ENCODE measurements at regions not wholly inside any gene's neighbourhood (a gene's known extent, or its start where the extent isn't known, plus 50 kb on each side); places are given as distances from the start of the nearest gene placed in this dataset.
"Not testable (repeated sequence)": the region's sequence is repeated elsewhere in the genome, so short reads cannot be mapped to it uniquely, and the experiment has no call there.

- no peak for ATAC-seq
Observed at GRCh38 chr6:169378620-169379381, 125.2 kb upstream of the THBS2 start.

- no peak for ATAC-seq
Observed at GRCh38 chr6:169376458-169376857, 122.8 kb upstream of the THBS2 start.

- no peak for ATAC-seq
Observed at GRCh38 chr6:169372589-169372988, 118.9 kb upstream of the THBS2 start.

GRCh38 chr6:169371344-169372127, 117.9 kb upstream of the THBS2 start:
- peak; percentile 10 for ATAC-seq

- peak; percentile 24 for ATAC-seq
Observed at GRCh38 chr6:169370666-169371343, 117.2 kb upstream of the THBS2 start.

GRCh38 chr6:169370054-169370453, 116.4 kb upstream of the THBS2 start:
- ATAC-seq = peak; percentile 68

GRCh38 chr6:169368200-169368599, 114.6 kb upstream of the THBS2 start:
- ATAC-seq = no peak

- no peak for ATAC-seq
Observed at GRCh38 chr6:169367507-169367906, 113.9 kb upstream of the THBS2 start.

- ATAC-seq = no peak
Observed at GRCh38 chr6:169366258-169366901, 112.7 kb upstream of the THBS2 start.

GRCh38 chr6:169365567-169366257, 112.1 kb upstream of the THBS2 start:
- no peak for ATAC-seq

- no peak for ATAC-seq
Observed at GRCh38 chr6:169363590-169363989, 109.9 kb upstream of the THBS2 start.

GRCh38 chr6:169362501-169363121, 109.0 kb upstream of the THBS2 start:
- ATAC-seq = no peak

- not testable (repeated sequence) for ATAC-seq
Observed at GRCh38 chr6:169355001-169355400, 101.4 kb upstream of the THBS2 start.

- no peak for ATAC-seq
Observed at GRCh38 chr6:169345146-169345545, 91.5 kb upstream of the THBS2 start.

- no peak for ATAC-seq
Observed at GRCh38 chr6:169344750-169345065, 91.1 kb upstream of the THBS2 start.

- ATAC-seq = peak; percentile 46
Observed at GRCh38 chr6:169343886-169344749, 90.5 kb upstream of the THBS2 start.

GRCh38 chr6:169342710-169343109, 89.1 kb upstream of the THBS2 start:
- peak; percentile 72 for ATAC-seq

GRCh38 chr6:169341706-169342105, 88.1 kb upstream of the THBS2 start:
- ATAC-seq = peak; percentile 63

- no peak for ATAC-seq
Observed at GRCh38 chr6:169341065-169341464, 87.4 kb upstream of the THBS2 start.

GRCh38 chr6:169340395-169340794, 86.7 kb upstream of the THBS2 start:
- peak; percentile 87 for ATAC-seq

All from esophagus mucosa (tissue), 1 donor.